WTC11 (cell line): ENCODE measurements at regions not wholly inside any gene's neighbourhood (a gene's known extent, or its start where the extent isn't known, plus 50 kb on each side); places are given as distances from the start of the nearest gene placed in this dataset.

ENCODE experiments used
- ATAC-seq: fragments of 200-7000 bp; cut with Tn5 transposase; 2 replicates; pipeline ENCODE4 v1.10.0; 2021; ENCODE audit warnings: mild to moderate bottlenecking, moderate library complexity
- CTCF ChIA-PET: fragments of 300-600 bp; sonication (Branson Sonifier 250); formaldehyde crosslinking; loops from one replicate; lab custom pipeline; 2021; ENCODE audit warnings: antibody characterized with exemption; lab: Charles Lee
- POLR2A ChIA-PET: fragments of 350-600 bp; sonication (Branson Sonifier 250); formaldehyde crosslinking; loops from one replicate; lab custom pipeline; 2021; ENCODE audit warnings: antibody characterized with exemption; lab: Charles Lee
- DNase-seq: peaks from one replicate; pipeline ENCODE4 v3.0.0; 2021; ENCODE audit warnings: low spot score
- H3K27ac Mint-ChIP-seq: 2 replicates; pipeline ENCODE4 v1.8.0; 2021; ENCODE audit warnings: mixed read lengths
- H3K27me3 Mint-ChIP-seq: 2 replicates; pipeline ENCODE4 v1.8.0; 2021; ENCODE audit warnings: low read depth, mild to moderate bottlenecking, moderate library complexity, mixed read lengths
- H3K36me3 Mint-ChIP-seq: 2 replicates; pipeline ENCODE4 v1.8.0; 2021; ENCODE audit warnings: mixed read lengths
- H3K4me1 Mint-ChIP-seq: 2 replicates; pipeline ENCODE4 v1.8.0; 2022; ENCODE audit warnings: mixed read lengths
- H3K4me3 Mint-ChIP-seq: 2 replicates; pipeline ENCODE4 v1.8.0; 2021; ENCODE audit warnings: mild to moderate bottlenecking, moderate library complexity, mixed read lengths
- H3K9me3 Mint-ChIP-seq: 2 replicates; pipeline ENCODE4 v1.8.0; 2021; ENCODE audit warnings: mixed read lengths
- ATF1 ChIP-seq: sonication (generic); formaldehyde crosslinking; IDR thresholded peaks from 2 replicates; pipeline ENCODE4 v1.8.1; 2023; ENCODE audit warnings: mild to moderate bottlenecking, moderate library complexity, missing genetic modification reagents
- EMX1 ChIP-seq: fragments of 250-450 bp; sonication (Bioruptor Pico); IDR thresholded peaks from 2 replicates; pipeline ENCODE4 v1.8.0; 2021; ENCODE audit warnings: mild to moderate bottlenecking
- FOXJ3 ChIP-seq: sonication (generic); formaldehyde crosslinking; IDR thresholded peaks from 2 replicates; pipeline ENCODE4 v1.9.0; 2021; ENCODE audit warnings: missing genetic modification reagents, mild to moderate bottlenecking, borderline replicate concordance
- FOXP1 ChIP-seq: sonication (generic); formaldehyde crosslinking; IDR thresholded peaks from 2 replicates; pipeline ENCODE4 v1.8.0; 2022; ENCODE audit warnings: missing genetic modification reagents, mild to moderate bottlenecking, moderate library complexity, borderline replicate concordance
- GRHL2 ChIP-seq: fragments of 250-450 bp; sonication (Bioruptor Pico); IDR thresholded peaks from 2 replicates; pipeline ENCODE4 v1.8.0; 2022; ENCODE audit warnings: mild to moderate bottlenecking, moderate library complexity; ENCODE audit not compliant: insufficient replicate concordance, severe bottlenecking
- JAZF1 ChIP-seq: fragments of 250-450 bp; sonication (Bioruptor Pico); IDR thresholded peaks from 2 replicates; pipeline ENCODE4 v1.9.0; 2021; ENCODE audit warnings: moderate library complexity, mild to moderate bottlenecking, inconsistent platforms
- NFE2L1 ChIP-seq: sonication (generic); formaldehyde crosslinking; IDR thresholded peaks from 2 replicates; pipeline ENCODE4 v1.8.1; 2023; ENCODE audit warnings: missing genetic modification reagents
- PRRX2 ChIP-seq: fragments of 250-450 bp; sonication (Bioruptor Pico); IDR thresholded peaks from 2 replicates; pipeline ENCODE4 v1.8.0; 2021; ENCODE audit warnings: mild to moderate bottlenecking
- RELA ChIP-seq: sonication (generic); formaldehyde crosslinking; IDR thresholded peaks from 2 replicates; pipeline ENCODE4 v1.8.1; 2022; ENCODE audit warnings: missing genetic modification reagents, mild to moderate bottlenecking, borderline replicate concordance
- RORB ChIP-seq: fragments of 250-450 bp; sonication (Bioruptor Pico); IDR thresholded peaks from 2 replicates; pipeline ENCODE4 v1.9.0; 2021; ENCODE audit warnings: mild to moderate bottlenecking
- SOX15 ChIP-seq: fragments of 250-450 bp; sonication (Bioruptor Pico); IDR thresholded peaks from 2 replicates; pipeline ENCODE4 v1.9.0; 2021; ENCODE audit warnings: mild to moderate bottlenecking
- TCF7 ChIP-seq: sonication (generic); formaldehyde crosslinking; IDR thresholded peaks from 2 replicates; pipeline ENCODE4 v1.8.0; 2022; ENCODE audit warnings: mild to moderate bottlenecking, low read depth, missing genetic modification reagents, moderate library complexity
- ZBTB21 ChIP-seq: sonication (generic); formaldehyde crosslinking; IDR thresholded peaks from 2 replicates; pipeline ENCODE4 v1.8.1; 2023; ENCODE audit warnings: mild to moderate bottlenecking, missing genetic modification reagents, borderline replicate concordance
- ZNF317 ChIP-seq: sonication (generic); formaldehyde crosslinking; IDR thresholded peaks from 2 replicates; pipeline ENCODE4 v1.8.1; 2023; ENCODE audit warnings: low read depth, mild to moderate bottlenecking, moderate library complexity, missing genetic modification reagents, borderline replicate concordance
- ZNF396 ChIP-seq: fragments of 250-450 bp; sonication (Bioruptor Pico); IDR thresholded peaks from 2 replicates; pipeline ENCODE4 v1.8.0; 2021; ENCODE audit warnings: mild to moderate bottlenecking, moderate library complexity, borderline replicate concordance
- ZNF416 ChIP-seq: fragments of 250-450 bp; sonication (Bioruptor Pico); IDR thresholded peaks from 2 replicates; pipeline ENCODE4 v1.9.0; 2021; ENCODE audit warnings: mild to moderate bottlenecking, inconsistent platforms
- TF ChIP-seq, protein P1 (sequence below): fragments of 250-450 bp; sonication (Bioruptor Pico); IDR thresholded peaks from 2 replicates; pipeline ENCODE4 v1.9.0; 2021; ENCODE audit warnings: mild to moderate bottlenecking, borderline replicate concordance
- TF ChIP-seq, protein P2 (sequence below): sonication (generic); formaldehyde crosslinking; IDR thresholded peaks from 2 replicates; pipeline ENCODE4 v1.8.1; 2022; ENCODE audit warnings: low read depth, missing genetic modification reagents, borderline replicate concordance
- TF ChIP-seq, protein P3 (sequence below): sonication (generic); formaldehyde crosslinking; IDR thresholded peaks from 2 replicates; pipeline ENCODE4 v1.8.1; 2023; ENCODE audit warnings: mild to moderate bottlenecking, missing genetic modification reagents
- TF ChIP-seq, protein P4 (sequence below): sonication (generic); formaldehyde crosslinking; IDR thresholded peaks from 2 replicates; pipeline ENCODE4 v1.8.1; 2023; ENCODE audit warnings: mild to moderate bottlenecking, missing genetic modification reagents, moderate library complexity

DNA sequence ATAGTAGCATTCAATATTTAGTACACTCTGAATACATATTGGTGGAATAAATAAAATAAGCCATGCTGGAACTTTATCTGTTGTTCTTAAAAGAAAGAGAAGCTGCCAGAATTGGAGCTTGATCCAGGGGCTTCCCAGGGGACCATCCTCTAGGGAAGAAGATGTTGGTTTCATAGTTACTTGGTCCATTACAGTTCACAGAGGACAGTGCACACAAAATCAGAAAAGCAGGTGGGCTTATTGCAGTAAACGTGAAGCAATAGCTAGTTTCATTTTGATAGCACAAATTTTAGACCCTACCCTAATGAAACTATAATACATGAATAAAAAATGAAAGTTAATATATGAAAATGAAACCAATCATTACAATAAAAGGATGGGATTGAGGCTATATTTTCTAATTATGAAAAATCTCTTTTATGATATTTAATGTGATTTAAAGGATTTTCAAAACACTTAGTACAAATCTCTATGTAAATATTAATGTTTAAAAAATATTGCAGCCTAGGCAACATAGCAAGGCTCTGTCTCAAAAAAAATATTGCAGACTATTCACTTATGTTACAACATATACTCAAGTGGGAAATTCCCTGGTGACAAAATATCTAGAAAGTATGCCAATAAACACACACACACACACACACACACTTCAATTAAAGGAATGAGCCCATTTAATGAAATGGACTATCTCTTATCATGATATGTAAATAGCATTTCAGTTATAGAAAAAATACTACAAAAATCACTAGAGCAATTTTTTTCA, 227.0 kb upstream of the MARCKS start:
- Mint-ChIP-seq H3K27ac (no peak overlapping the region), H3K27me3 (peaks cover 30% of the 10 kb centered on the region)
- no peak for DNase-seq

DNA sequence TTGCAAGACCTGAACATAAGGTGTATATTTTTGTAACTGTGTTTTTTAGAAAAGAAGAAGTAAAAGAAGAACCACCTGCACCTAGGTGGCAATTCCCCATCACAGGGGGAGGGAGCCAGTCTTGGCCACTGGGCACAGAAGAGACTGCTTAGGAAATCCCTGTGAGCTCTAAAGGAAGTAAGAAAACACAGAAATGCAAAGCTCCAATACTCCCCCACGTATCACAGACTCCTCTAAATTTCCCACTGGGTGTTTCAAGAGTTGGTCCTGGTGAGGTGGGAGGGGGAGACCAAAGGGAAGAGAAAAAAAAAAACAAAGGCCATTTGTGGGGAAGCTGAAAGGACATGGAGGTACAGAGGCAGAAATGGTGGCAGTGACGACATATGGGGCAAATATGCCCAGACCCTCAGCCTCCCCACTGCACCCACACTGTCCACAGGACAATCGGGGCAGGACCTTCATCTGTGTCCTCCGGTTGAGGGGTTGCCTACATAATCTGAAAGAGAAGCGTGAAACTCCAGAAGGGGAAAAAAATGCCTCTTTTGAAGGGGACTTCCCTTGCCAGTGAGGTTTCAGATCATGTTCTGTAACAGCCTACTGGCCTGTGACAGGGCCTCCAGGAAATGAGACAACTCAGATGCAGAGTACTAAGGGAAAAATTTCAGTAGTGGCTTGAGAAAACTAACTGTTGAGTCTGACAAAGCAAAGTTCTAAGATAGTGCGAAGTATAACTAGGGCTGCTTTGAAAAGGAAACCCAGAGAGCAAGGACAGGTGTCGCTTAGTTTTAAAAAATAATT, 226.2 kb upstream of the MARCKS start:
- no peaks in the 10 kb centered on the region for H3K9me3 Mint-ChIP-seq
- H3K4me1 Mint-ChIP-seq, result peaks cover 5% of the 10 kb centered on the region; the same call in 1 of the 2 replicates
- H3K27ac Mint-ChIP-seq, result no peak overlapping the region
- DNase-seq, result no peak
- H3K36me3 Mint-ChIP-seq, result no peaks in the 10 kb centered on the region
- POLR2A ChIA-PET, result interaction anchor here (0.7 kb wide), 1 partner anchor 69 kb away, joined by 3 read pairs; no protein-coding TSS in a partner anchor
- ATAC-seq, result no peak
- no peak for TF ChIP-seq ZNF396
- no peak for TF ChIP-seq NFE2L1
- no peak for TF ChIP-seq PRRX2
- TF ChIP-seq, protein P1, sequence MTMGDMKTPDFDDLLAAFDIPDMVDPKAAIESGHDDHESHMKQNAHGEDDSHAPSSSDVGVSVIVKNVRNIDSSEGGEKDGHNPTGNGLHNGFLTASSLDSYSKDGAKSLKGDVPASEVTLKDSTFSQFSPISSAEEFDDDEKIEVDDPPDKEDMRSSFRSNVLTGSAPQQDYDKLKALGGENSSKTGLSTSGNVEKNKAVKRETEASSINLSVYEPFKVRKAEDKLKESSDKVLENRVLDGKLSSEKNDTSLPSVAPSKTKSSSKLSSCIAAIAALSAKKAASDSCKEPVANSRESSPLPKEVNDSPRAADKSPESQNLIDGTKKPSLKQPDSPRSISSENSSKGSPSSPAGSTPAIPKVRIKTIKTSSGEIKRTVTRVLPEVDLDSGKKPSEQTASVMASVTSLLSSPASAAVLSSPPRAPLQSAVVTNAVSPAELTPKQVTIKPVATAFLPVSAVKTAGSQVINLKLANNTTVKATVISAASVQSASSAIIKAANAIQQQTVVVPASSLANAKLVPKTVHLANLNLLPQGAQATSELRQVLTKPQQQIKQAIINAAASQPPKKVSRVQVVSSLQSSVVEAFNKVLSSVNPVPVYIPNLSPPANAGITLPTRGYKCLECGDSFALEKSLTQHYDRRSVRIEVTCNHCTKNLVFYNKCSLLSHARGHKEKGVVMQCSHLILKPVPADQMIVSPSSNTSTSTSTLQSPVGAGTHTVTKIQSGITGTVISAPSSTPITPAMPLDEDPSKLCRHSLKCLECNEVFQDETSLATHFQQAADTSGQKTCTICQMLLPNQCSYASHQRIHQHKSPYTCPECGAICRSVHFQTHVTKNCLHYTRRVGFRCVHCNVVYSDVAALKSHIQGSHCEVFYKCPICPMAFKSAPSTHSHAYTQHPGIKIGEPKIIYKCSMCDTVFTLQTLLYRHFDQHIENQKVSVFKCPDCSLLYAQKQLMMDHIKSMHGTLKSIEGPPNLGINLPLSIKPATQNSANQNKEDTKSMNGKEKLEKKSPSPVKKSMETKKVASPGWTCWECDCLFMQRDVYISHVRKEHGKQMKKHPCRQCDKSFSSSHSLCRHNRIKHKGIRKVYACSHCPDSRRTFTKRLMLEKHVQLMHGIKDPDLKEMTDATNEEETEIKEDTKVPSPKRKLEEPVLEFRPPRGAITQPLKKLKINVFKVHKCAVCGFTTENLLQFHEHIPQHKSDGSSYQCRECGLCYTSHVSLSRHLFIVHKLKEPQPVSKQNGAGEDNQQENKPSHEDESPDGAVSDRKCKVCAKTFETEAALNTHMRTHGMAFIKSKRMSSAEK (CRISPR knock-in tag), result no peak
- no peak for TF ChIP-seq TCF7 (CRISPR knock-in tag)
- TF ChIP-seq ATF1 (CRISPR knock-in tag), result no peak
- TF ChIP-seq EMX1, result no peak
- TF ChIP-seq ZNF416 (CRISPR knock-in tag), result no peak
- no peak for TF ChIP-seq SOX15
- no peak for TF ChIP-seq JAZF1 (CRISPR knock-in tag)
- TF ChIP-seq RORB, result no peak
- TF ChIP-seq, protein P2, sequence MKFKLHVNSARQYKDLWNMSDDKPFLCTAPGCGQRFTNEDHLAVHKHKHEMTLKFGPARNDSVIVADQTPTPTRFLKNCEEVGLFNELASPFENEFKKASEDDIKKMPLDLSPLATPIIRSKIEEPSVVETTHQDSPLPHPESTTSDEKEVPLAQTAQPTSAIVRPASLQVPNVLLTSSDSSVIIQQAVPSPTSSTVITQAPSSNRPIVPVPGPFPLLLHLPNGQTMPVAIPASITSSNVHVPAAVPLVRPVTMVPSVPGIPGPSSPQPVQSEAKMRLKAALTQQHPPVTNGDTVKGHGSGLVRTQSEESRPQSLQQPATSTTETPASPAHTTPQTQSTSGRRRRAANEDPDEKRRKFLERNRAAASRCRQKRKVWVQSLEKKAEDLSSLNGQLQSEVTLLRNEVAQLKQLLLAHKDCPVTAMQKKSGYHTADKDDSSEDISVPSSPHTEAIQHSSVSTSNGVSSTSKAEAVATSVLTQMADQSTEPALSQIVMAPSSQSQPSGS, result no peak
- TF ChIP-seq FOXJ3 (CRISPR knock-in tag), result no peak
- no peak for TF ChIP-seq ZBTB21 (CRISPR knock-in tag)
- TF ChIP-seq, all 79 proteins: peak for 0
- Mint-ChIP-seq H3K4me3 (no peak overlapping the region), H3K27me3 (peaks cover 24% of the 10 kb centered on the region)
- CTCF ChIA-PET, result no interaction called here

More for the DNA sequence above, 227.0 kb upstream of the MARCKS start:
- ChIA-PET CTCF (no interaction called here), POLR2A (interaction anchor here (0.7 kb wide), 1 partner anchor 68 kb away, joined by 3 read pairs; no protein-coding TSS in a partner anchor)
- Mint-ChIP-seq H3K36me3 (no peaks in the 10 kb centered on the region), H3K9me3 (no peaks in the 10 kb centered on the region), H3K4me3 (no peak overlapping the region), H3K4me1 (peaks cover 5% of the 10 kb centered on the region; the same call in 1 of the 2 replicates)
- no peak for TF ChIP-seq RELA
- ATAC-seq, result no peak

DNA sequence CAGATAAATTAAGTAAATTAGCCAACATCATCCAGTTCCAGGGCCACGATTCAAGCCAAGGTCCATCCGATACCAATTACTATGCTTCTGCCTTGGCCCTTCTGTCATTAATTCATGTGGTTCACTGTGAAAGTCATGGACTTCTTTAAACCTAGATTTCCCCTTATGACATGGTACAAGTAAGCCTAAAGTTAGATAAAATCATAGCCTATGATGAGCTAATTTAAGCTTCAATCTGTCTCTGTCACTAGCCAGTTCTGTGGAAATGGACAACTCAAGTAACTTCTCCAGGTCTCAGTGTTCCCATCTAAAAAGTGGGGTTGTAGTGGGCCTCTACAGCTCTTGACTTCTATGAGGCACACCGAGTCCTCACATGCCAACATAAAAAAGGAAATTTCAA, 225.5 kb upstream of the MARCKS start:
- ChIA-PET CTCF (no interaction called here), POLR2A (no interaction called here)
- no peak overlapping the region for H3K27ac Mint-ChIP-seq
- peaks cover 5% of the 10 kb centered on the region; the same call in 1 of the 2 replicates for H3K4me1 Mint-ChIP-seq
- no peaks in the 10 kb centered on the region for H3K36me3 Mint-ChIP-seq
- no peak for DNase-seq
- H3K4me3 Mint-ChIP-seq, result no peak overlapping the region
- no peaks in the 10 kb centered on the region for H3K9me3 Mint-ChIP-seq
- ATAC-seq, result no peak
- TF ChIP-seq, protein P3, sequence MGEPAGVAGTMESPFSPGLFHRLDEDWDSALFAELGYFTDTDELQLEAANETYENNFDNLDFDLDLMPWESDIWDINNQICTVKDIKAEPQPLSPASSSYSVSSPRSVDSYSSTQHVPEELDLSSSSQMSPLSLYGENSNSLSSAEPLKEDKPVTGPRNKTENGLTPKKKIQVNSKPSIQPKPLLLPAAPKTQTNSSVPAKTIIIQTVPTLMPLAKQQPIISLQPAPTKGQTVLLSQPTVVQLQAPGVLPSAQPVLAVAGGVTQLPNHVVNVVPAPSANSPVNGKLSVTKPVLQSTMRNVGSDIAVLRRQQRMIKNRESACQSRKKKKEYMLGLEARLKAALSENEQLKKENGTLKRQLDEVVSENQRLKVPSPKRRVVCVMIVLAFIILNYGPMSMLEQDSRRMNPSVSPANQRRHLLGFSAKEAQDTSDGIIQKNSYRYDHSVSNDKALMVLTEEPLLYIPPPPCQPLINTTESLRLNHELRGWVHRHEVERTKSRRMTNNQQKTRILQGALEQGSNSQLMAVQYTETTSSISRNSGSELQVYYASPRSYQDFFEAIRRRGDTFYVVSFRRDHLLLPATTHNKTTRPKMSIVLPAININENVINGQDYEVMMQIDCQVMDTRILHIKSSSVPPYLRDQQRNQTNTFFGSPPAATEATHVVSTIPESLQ (CRISPR knock-in tag), result no peak
- TF ChIP-seq FOXP1 (CRISPR knock-in tag) (no peak), ZNF317 (no peak), ZBTB21 (CRISPR knock-in tag) (no peak), GRHL2 (CRISPR knock-in tag) (no peak)
- TF ChIP-seq, protein P4, sequence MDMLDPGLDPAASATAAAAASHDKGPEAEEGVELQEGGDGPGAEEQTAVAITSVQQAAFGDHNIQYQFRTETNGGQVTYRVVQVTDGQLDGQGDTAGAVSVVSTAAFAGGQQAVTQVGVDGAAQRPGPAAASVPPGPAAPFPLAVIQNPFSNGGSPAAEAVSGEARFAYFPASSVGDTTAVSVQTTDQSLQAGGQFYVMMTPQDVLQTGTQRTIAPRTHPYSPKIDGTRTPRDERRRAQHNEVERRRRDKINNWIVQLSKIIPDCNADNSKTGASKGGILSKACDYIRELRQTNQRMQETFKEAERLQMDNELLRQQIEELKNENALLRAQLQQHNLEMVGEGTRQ (CRISPR knock-in tag), result no peak
- peaks cover 23% of the 10 kb centered on the region for H3K27me3 Mint-ChIP-seq
